SK-N-SH treated with all-trans-retinoic acid at 6 μM for 48 hours (cell line): ENCODE measurements at regions not wholly inside any gene's neighbourhood (a gene's known extent, or its start where the extent isn't known, plus 50 kb on each side); places are given as distances from the start of the nearest gene placed in this dataset.

ENCODE experiments used
- CSRNP3 ChIP-seq: fragments of 250-450 bp; sonication (Bioruptor Pico); IDR thresholded peaks from 2 replicates; pipeline ENCODE4 v1.5.1; 2021; ENCODE audit warnings: mild to moderate bottlenecking, moderate library complexity
- ZFP30 ChIP-seq: fragments of 450-650 bp; formaldehyde crosslinking; IDR thresholded peaks from 2 replicates; pipeline ENCODE4 v1.5.0; 2022; ENCODE audit warnings: mild to moderate bottlenecking, moderate library complexity
- TF ChIP-seq, protein P1 (sequence below): fragments of 250-450 bp; sonication (Bioruptor Pico); IDR thresholded peaks from 2 replicates; pipeline ENCODE4 v1.5.1; 2020; ENCODE audit warnings: low read depth, mild to moderate bottlenecking, moderate library complexity

- TF ChIP-seq CSRNP3: no peak
- TF ChIP-seq, protein P1, sequence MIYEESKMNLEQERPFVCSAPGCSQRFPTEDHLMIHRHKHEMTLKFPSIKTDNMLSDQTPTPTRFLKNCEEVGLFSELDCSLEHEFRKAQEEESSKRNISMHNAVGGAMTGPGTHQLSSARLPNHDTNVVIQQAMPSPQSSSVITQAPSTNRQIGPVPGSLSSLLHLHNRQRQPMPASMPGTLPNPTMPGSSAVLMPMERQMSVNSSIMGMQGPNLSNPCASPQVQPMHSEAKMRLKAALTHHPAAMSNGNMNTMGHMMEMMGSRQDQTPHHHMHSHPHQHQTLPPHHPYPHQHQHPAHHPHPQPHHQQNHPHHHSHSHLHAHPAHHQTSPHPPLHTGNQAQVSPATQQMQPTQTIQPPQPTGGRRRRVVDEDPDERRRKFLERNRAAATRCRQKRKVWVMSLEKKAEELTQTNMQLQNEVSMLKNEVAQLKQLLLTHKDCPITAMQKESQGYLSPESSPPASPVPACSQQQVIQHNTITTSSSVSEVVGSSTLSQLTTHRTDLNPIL (CRISPR knock-in tag): no peak
- no peak for TF ChIP-seq ZFP30
These were observed 314.9 kb upstream of the ATP11B start for GRCh38 chr3:182478369-182478768.
